HUES6 (cell line): ENCODE measurements at regions not wholly inside any gene's neighbourhood (a gene's known extent, or its start where the extent isn't known, plus 50 kb on each side); places are given as distances from the start of the nearest gene placed in this dataset.

Experiments used
- H3K27ac ChIP-seq: 2 replicates; pipeline ENCODE4 v1.7.0; 2013; ENCODE audit warnings: low read depth, mild to moderate bottlenecking, low read length, inconsistent platforms
- H3K27me3 ChIP-seq: 2 replicates; pipeline ENCODE4 v1.6.1; 2013; ENCODE audit warnings: low read length; ENCODE audit not compliant: control insufficient read depth, insufficient read depth
- H3K36me3 ChIP-seq: 2 replicates; pipeline ENCODE4 v1.6.1; 2013; ENCODE audit warnings: low read length; ENCODE audit not compliant: control insufficient read depth, insufficient read depth
- H3K4me1 ChIP-seq: 2 replicates; pipeline ENCODE4 v1.6.1; 2013; ENCODE audit warnings: low read length; ENCODE audit not compliant: control insufficient read depth, insufficient read depth
- H3K4me3 ChIP-seq: 2 replicates; pipeline ENCODE4 v1.5.1; 2013; ENCODE audit warnings: low read depth, low read length
- H3K9ac ChIP-seq: one replicate; pipeline ENCODE4 v1.6.1; 2013; ENCODE audit warnings: mild to moderate bottlenecking, low read length
- H3K9me3 ChIP-seq: 2 replicates; pipeline ENCODE4 v1.6.1; 2013; ENCODE audit warnings: low read depth, low read length; ENCODE audit not compliant: control insufficient read depth, insufficient read depth

- no peak overlapping the region for H3K27ac ChIP-seq
Measured at GRCh38 chr4:181507180-181507835, 735.9 kb upstream of the TENM3 start.

GRCh38 chr4:181507938-181508337, 735.3 kb upstream of the TENM3 start:
- no peak overlapping the region for H3K9ac ChIP-seq
- H3K4me3 ChIP-seq = no peak overlapping the region
- no peaks in the 10 kb centered on the region for H3K9me3 ChIP-seq
- H3K27me3 ChIP-seq = no peaks in the 10 kb centered on the region
- H3K4me1 ChIP-seq = peaks cover 21% of the 10 kb centered on the region
- H3K27ac ChIP-seq = no peak overlapping the region
- H3K36me3 ChIP-seq = no peaks in the 10 kb centered on the region

More at GRCh38 chr4:181507180-181507835, 735.9 kb upstream of the TENM3 start:
- peaks cover 24% of the 10 kb centered on the region for H3K4me1 ChIP-seq
- H3K27me3 ChIP-seq = no peaks in the 10 kb centered on the region
- no peaks in the 10 kb centered on the region for H3K9me3 ChIP-seq
- no peak overlapping the region for H3K9ac ChIP-seq
- H3K4me3 ChIP-seq = no peak overlapping the region
- H3K36me3 ChIP-seq = no peaks in the 10 kb centered on the region

DNA sequence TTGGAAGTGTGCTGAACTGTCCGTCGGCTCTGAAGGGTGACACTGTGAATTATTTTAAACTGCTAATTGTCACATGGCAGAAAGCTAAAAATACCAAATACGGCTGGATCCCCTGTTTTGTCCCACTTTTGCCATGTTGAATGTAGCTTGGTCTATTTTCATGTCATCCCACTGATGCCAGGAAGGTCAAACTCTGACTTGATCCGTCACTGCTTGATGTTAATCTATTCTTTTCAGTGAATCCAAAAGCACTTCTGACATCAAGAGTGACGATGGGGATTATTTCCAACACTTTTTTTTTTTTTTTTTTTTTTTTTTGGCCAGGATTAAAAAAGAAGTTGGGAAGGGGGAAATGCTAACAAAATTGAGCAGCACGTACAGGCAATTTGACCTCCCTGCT, 734.6 kb upstream of the TENM3 start:
- peaks cover 20% of the 10 kb centered on the region for H3K4me1 ChIP-seq
- no peak overlapping the region for H3K4me3 ChIP-seq
- H3K27me3 ChIP-seq = no peaks in the 10 kb centered on the region
- no peak overlapping the region for H3K9ac ChIP-seq
- no peak overlapping the region for H3K27ac ChIP-seq
- no peaks in the 10 kb centered on the region for H3K9me3 ChIP-seq
- no peaks in the 10 kb centered on the region for H3K36me3 ChIP-seq

DNA sequence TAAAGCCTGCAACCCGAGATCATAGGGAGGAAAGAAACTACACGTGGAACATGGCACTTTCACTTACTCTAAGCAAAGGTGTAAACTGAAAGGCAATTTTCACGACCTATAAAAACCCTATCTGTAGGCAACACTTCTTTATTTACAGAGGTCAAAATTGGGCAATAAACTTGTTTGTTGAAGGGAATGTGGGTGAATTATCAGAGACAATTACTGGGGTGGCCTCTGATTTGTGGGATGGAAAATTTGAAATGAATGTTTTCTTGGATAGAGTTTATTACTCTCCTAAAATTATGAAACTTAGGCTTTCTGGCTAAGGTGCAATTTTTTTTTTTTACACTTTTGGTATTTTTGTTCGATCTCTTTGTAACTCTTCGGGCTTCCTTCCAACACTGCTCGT, 734.1 kb upstream of the TENM3 start:
- Histone ChIP-seq H3K9ac (no peak overlapping the region), H3K27ac (no peak overlapping the region), H3K27me3 (no peaks in the 10 kb centered on the region), H3K4me3 (no peak overlapping the region), H3K36me3 (no peaks in the 10 kb centered on the region), H3K9me3 (no peaks in the 10 kb centered on the region), H3K4me1 (peaks cover 16% of the 10 kb centered on the region; the same call in 1 of the 2 replicates)

DNA sequence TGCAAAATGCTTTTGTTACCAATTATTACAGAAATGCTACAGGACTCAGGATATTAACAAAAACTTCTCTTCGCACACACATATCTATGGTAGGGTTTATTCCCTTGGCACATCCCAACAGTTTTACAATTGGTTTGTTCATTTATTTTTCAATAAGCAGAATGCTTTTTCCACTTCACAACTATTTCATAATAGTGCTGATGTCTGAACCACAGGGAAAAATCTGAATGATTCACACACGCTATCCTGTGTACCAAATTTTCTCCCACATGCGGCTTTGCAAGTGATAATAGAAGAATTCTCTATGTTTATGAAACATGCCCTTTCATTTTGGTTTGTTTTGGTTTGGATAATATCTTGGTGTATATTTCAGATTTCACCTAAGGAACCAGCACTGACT, 725.7 kb upstream of the TENM3 start:
- no peak overlapping the region for H3K9ac ChIP-seq
- no peaks in the 10 kb centered on the region for H3K9me3 ChIP-seq
- H3K27ac ChIP-seq = no peak overlapping the region
- no peaks in the 10 kb centered on the region for H3K27me3 ChIP-seq
- no peaks in the 10 kb centered on the region for H3K36me3 ChIP-seq
- H3K4me1 ChIP-seq = no peaks in the 10 kb centered on the region
- no peak overlapping the region for H3K4me3 ChIP-seq

DNA sequence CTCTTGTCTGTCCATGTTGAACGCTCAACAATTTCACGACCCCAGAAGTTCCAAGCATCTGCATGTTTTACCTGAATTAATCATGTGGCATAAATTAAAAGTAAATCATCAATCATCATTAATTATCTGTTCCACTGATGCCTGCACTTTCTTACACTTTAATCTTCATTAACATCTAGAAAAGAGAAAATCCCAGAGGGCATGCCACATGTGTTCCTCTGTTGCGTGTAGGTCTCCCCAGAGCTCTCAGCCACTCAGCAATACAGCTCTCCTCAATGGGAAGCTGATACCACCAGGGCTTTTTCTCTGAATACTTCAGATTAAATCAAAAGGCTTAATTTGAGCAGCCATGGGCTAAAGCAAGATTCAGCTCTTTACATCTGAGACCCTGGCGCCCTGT, 722.4 kb upstream of the TENM3 start:
- no peaks in the 10 kb centered on the region for H3K9me3 ChIP-seq
- no peak overlapping the region for H3K9ac ChIP-seq
- no peak overlapping the region for H3K27ac ChIP-seq
- peaks cover under 1% of the 10 kb centered on the region for H3K4me1 ChIP-seq
- H3K4me3 ChIP-seq = no peak overlapping the region
- no peaks in the 10 kb centered on the region for H3K36me3 ChIP-seq
- no peaks in the 10 kb centered on the region for H3K27me3 ChIP-seq

- no peak overlapping the region for H3K27ac ChIP-seq
- H3K36me3 ChIP-seq = no peaks in the 10 kb centered on the region
- H3K9ac ChIP-seq = no peak overlapping the region
- peaks cover 5% of the 10 kb centered on the region for H3K4me1 ChIP-seq
- H3K9me3 ChIP-seq = no peaks in the 10 kb centered on the region
- no peaks in the 10 kb centered on the region for H3K27me3 ChIP-seq
- no peak overlapping the region for H3K4me3 ChIP-seq
Measured at GRCh38 chr4:181523973-181524372, 719.2 kb upstream of the TENM3 start.

GRCh38 chr4:181524499-181524898, 718.7 kb upstream of the TENM3 start:
- H3K4me1 ChIP-seq = peaks cover 5% of the 10 kb centered on the region
- no peak overlapping the region for H3K27ac ChIP-seq

DNA sequence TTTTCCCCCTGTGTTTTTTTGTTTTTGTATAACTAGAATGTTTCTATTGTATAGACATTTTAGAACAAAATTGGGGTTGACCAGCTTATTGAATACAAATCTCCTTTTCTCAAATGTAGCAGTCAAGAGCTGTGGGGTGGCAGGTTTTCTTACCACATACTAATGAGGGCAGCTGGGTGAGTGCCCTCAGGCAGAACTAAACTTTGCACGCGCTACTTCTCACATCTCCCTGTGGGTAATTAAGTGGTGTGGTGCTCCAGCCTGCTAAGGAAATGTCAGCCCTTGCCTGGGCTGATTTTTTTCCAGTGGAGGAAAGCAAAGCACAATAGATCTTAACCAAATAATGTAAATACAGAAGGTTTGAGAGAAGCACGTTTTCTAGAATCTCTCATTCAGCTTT, 717.6 kb upstream of the TENM3 start:
- no peak overlapping the region for H3K4me3 ChIP-seq
- H3K27me3 ChIP-seq = no peaks in the 10 kb centered on the region
- H3K9me3 ChIP-seq = no peaks in the 10 kb centered on the region
- no peak overlapping the region for H3K9ac ChIP-seq
- H3K27ac ChIP-seq = no peak overlapping the region
- H3K36me3 ChIP-seq = no peaks in the 10 kb centered on the region
- peaks cover 5% of the 10 kb centered on the region for H3K4me1 ChIP-seq

More at GRCh38 chr4:181524499-181524898, 718.7 kb upstream of the TENM3 start:
- Histone ChIP-seq H3K9me3 (no peaks in the 10 kb centered on the region), H3K36me3 (no peaks in the 10 kb centered on the region), H3K4me3 (no peak overlapping the region), H3K9ac (no peak overlapping the region), H3K27me3 (no peaks in the 10 kb centered on the region)

DNA sequence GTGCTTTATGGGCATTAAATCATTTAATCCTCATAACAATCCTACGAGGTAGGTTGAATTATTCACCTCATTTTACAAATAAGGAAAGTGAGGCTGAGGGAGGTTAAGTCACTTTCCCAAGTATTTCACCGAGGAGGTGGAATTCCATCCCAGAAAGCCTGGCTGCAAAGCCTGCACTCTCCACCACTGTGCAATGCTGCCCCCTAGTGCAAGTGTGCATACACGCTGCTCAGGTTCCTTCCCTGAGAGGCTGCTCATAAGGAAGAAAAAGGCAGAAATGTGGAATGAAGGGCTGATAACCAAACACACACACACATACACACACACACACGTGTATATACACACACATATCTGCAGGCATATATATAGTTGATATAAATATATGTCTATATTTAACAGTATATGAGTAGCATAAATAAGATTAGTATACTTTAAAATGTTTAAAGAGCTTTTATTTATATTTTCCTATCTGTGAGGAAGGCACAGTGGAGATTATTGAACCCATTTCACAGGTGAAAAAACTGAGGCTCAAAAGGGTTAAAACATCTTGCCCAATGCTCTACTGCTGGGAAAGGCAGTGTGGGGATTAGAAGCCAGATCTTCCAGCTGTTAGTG, 714.5 kb upstream of the TENM3 start:
- Histone ChIP-seq H3K27ac (no peak overlapping the region), H3K4me1 (peaks cover 5% of the 10 kb centered on the region), H3K9me3 (no peaks in the 10 kb centered on the region), H3K4me3 (no peak overlapping the region), H3K9ac (no peak overlapping the region), H3K27me3 (no peaks in the 10 kb centered on the region), H3K36me3 (no peaks in the 10 kb centered on the region)

DNA sequence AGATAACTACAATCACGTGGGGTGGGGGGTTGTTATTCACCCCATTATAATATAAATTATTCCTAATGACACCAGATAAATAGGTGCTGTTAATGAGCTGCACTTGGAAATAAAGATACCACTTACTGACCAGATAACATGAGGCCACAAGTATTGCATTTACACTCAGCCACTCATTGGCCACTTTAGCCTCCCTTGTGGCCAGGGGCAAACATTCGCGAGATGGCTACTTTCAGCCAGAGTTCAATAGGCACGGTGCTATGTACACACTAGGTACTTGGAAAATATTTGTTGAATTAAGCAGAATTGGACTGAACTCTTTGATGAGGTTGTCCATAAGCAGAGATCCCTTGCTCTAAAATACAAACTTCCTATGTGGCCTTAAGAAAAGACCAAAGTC, 713.7 kb upstream of the TENM3 start:
- peaks cover 5% of the 10 kb centered on the region for H3K4me1 ChIP-seq
- no peaks in the 10 kb centered on the region for H3K9me3 ChIP-seq
- no peaks in the 10 kb centered on the region for H3K27me3 ChIP-seq
- H3K36me3 ChIP-seq = no peaks in the 10 kb centered on the region
- H3K4me3 ChIP-seq = no peak overlapping the region
- H3K9ac ChIP-seq = no peak overlapping the region
- H3K27ac ChIP-seq = no peak overlapping the region
